OCI-LY1 (cell line): ENCODE measurements at regions not wholly inside any gene's neighbourhood (a gene's known extent, or its start where the extent isn't known, plus 50 kb on each side); places are given as distances from the start of the nearest gene placed in this dataset.
A peak's percentile ranks its signal among the peaks of the same experiment; 100 is the strongest.

ENCODE experiments used
- H2AFZ ChIP-seq: fragments of 200-600 bp; sonication (generic), shearing (Covaris generic); 2 replicates; pipeline ENCODE4 v1.6.0; 2014; ENCODE audit warnings: antibody characterized with exemption, mild to moderate bottlenecking, low read length
- H3F3A ChIP-seq: fragments of 200-600 bp; sonication (generic), shearing (Covaris generic); 2 replicates; pipeline ENCODE4 v1.6.0; 2014; ENCODE audit warnings: mild to moderate bottlenecking, antibody characterized with exemption, low read length, moderate library complexity; ENCODE audit not compliant: insufficient read depth
- H3K27ac ChIP-seq: fragments of 200-600 bp; sonication (generic); 2 replicates; pipeline ENCODE4 v1.5.1; 2014; ENCODE audit warnings: low read length, mixed run types, mild to moderate bottlenecking, low read depth; ENCODE audit not compliant: poor library complexity, severe bottlenecking
- H3K27me3 ChIP-seq: fragments of 200-600 bp; sonication (generic); 2 replicates; pipeline ENCODE4 v1.6.0; 2014; ENCODE audit warnings: antibody characterized with exemption, mild to moderate bottlenecking, low read length, moderate library complexity; ENCODE audit not compliant: insufficient read depth
- H3K36me3 ChIP-seq: fragments of 200-600 bp; sonication (generic); 2 replicates; pipeline ENCODE4 v1.6.1; 2014; ENCODE audit warnings: mild to moderate bottlenecking, antibody characterized with exemption, low read length, moderate library complexity, mixed read lengths; ENCODE audit not compliant: insufficient read depth
- H3K4me1 ChIP-seq: fragments of 200-600 bp; sonication (generic); 2 replicates; pipeline ENCODE4 v1.5.1; 2014; ENCODE audit warnings: mild to moderate bottlenecking, low read length, moderate library complexity; ENCODE audit not compliant: insufficient read depth, severe bottlenecking
- H3K4me2 ChIP-seq: fragments of 200-600 bp; sonication (generic), shearing (Covaris generic); 2 replicates; pipeline ENCODE4 v1.6.1; 2014; ENCODE audit warnings: low read length
- H3K4me3 ChIP-seq: fragments of 200-600 bp; sonication (generic); 2 replicates; pipeline ENCODE4 v1.5.1; 2014; ENCODE audit warnings: low read length, low read depth, mild to moderate bottlenecking, mixed read lengths; ENCODE audit not compliant: poor library complexity, severe bottlenecking
- H3K79me2 ChIP-seq: fragments of 200-600 bp; shearing (Covaris generic); 2 replicates; pipeline ENCODE4 v1.6.1; 2016; ENCODE audit warnings: mixed run types, low read length, mixed read lengths; ENCODE audit not compliant: insufficient read depth
- H3K9ac ChIP-seq: fragments of 200-600 bp; sonication (generic), shearing (Covaris generic); 2 replicates; pipeline ENCODE4 v1.6.1; 2014; ENCODE audit warnings: mild to moderate bottlenecking, low read length, mixed read lengths
- H3K9me2 ChIP-seq: fragments of 200-600 bp; sonication (generic), shearing (Covaris generic); 2 replicates; pipeline ENCODE4 v1.6.1; 2014; ENCODE audit warnings: low read depth, mild to moderate bottlenecking, low read length, mixed read lengths
- H3K9me3 ChIP-seq: fragments of 200-600 bp; shearing (Covaris generic); 2 replicates; pipeline ENCODE4 v1.6.1; 2014; ENCODE audit warnings: low read length, mixed read lengths
- H4K20me1 ChIP-seq: fragments of 200-600 bp; sonication (generic), shearing (Covaris generic); 2 replicates; pipeline ENCODE4 v1.6.0; 2016; ENCODE audit warnings: mild to moderate bottlenecking, low read length; ENCODE audit not compliant: insufficient read depth
- EZH2 ChIP-seq: fragments of 200-600 bp; sonication (generic), shearing (Covaris generic); IDR thresholded peaks from 2 replicates; pipeline ENCODE4 v1.8.0; 2017; ENCODE audit warnings: borderline replicate concordance, mixed run types, mild to moderate bottlenecking, antibody characterized with exemption, low read length, moderate library complexity, mixed read lengths
- TF ChIP-seq, protein P1 (sequence below): fragments of 200-600 bp; sonication (generic), shearing (Covaris generic); IDR thresholded peaks from 2 replicates; pipeline ENCODE4 v1.5.1; 2017; ENCODE audit warnings: mild to moderate bottlenecking, antibody characterized with exemption, low read length, moderate library complexity, mixed read lengths

DNA sequence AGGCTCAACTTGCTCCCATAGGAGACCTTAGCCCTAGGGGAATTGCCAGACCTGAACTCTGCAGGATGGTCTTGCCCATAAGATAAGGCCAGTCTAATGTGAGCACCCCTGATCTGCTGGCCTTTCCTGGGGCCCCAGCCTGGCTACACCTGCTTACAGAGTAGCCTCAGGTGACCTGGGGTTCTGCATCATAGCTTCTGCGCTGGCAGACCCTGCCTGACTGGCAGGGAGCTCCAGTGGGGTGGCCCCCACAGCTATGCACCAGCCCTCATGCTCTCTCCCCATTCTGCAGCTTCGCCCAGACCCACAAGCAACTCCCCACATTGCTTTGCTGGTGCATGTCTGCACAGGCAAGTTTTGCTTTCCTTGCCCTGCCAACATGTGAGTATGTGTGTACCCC, 371.3 kb upstream of the CLEC14A start:
- no peak overlapping the region for H3K4me3 ChIP-seq
- H3K27me3 ChIP-seq = no peaks in the 10 kb centered on the region
- no peaks in the 10 kb centered on the region for H3K9me2 ChIP-seq
- TF ChIP-seq EZH2 = no peak
- TF ChIP-seq, protein P1, sequence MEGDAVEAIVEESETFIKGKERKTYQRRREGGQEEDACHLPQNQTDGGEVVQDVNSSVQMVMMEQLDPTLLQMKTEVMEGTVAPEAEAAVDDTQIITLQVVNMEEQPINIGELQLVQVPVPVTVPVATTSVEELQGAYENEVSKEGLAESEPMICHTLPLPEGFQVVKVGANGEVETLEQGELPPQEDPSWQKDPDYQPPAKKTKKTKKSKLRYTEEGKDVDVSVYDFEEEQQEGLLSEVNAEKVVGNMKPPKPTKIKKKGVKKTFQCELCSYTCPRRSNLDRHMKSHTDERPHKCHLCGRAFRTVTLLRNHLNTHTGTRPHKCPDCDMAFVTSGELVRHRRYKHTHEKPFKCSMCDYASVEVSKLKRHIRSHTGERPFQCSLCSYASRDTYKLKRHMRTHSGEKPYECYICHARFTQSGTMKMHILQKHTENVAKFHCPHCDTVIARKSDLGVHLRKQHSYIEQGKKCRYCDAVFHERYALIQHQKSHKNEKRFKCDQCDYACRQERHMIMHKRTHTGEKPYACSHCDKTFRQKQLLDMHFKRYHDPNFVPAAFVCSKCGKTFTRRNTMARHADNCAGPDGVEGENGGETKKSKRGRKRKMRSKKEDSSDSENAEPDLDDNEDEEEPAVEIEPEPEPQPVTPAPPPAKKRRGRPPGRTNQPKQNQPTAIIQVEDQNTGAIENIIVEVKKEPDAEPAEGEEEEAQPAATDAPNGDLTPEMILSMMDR = no peak
- H4K20me1 ChIP-seq = no peaks in the 10 kb centered on the region
- no peaks in the 10 kb centered on the region for H3K9me3 ChIP-seq
- H3K4me2 ChIP-seq = no peak overlapping the region
- no peaks in the 10 kb centered on the region for H3K79me2 ChIP-seq
- H3F3A ChIP-seq = no peaks in the 10 kb centered on the region
- H2AFZ ChIP-seq = no peak overlapping the region
- no peaks in the 10 kb centered on the region for H3K4me1 ChIP-seq
- H3K9ac ChIP-seq = no peak overlapping the region
- H3K36me3 ChIP-seq = no peaks in the 10 kb centered on the region
- H3K27ac ChIP-seq = no peak overlapping the region

DNA sequence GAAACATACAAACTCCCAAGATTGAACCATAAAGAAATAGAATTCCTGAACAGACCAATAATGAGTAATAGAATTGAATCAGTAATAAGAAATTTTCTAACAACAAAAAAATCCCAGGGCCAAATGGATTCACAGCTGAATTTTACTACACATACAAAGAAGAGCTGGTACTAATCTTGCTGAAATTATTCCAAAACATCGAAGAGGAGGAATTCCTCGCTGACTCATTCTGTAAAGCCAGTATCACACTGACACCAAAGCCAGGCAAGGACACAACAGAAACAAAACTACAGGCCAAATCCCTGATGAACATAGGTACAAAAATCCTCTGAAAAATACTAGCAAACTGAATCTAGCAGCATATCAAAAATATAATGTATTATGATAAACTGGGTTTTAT, 367.8 kb upstream of the CLEC14A start:
- no peak overlapping the region for H3K9ac ChIP-seq
- no peaks in the 10 kb centered on the region for H3K9me3 ChIP-seq
- no peaks in the 10 kb centered on the region for H3F3A ChIP-seq
- no peaks in the 10 kb centered on the region for H3K36me3 ChIP-seq
- no peaks in the 10 kb centered on the region for H3K27me3 ChIP-seq
- TF ChIP-seq, protein P1 = no peak
- H3K79me2 ChIP-seq = no peaks in the 10 kb centered on the region
- no peak overlapping the region for H2AFZ ChIP-seq
- no peak overlapping the region for H3K27ac ChIP-seq
- no peak overlapping the region for H3K4me2 ChIP-seq
- no peak overlapping the region for H3K4me3 ChIP-seq
- H4K20me1 ChIP-seq = no peaks in the 10 kb centered on the region
- no peaks in the 10 kb centered on the region for H3K4me1 ChIP-seq
- no peaks in the 10 kb centered on the region for H3K9me2 ChIP-seq

DNA sequence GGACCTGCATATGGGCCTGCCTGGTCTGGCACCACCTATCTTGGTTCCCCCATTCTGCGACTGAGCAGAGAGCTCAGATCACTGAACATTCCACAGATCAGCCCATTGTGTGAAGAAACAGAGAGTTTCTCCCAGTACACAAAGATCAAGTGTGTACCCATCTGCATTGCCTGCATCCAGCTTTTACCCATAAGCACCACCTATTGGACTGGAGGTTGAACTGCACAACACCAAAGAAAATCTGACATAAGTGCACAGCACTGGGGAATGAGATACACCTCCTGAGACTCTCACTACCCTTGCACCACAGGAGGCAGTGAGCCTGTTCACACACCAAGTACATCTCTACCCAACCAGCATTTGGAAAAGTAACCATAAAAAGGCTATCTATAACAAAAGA, 362.6 kb upstream of the CLEC14A start:
- H3F3A ChIP-seq = no peaks in the 10 kb centered on the region
- no peaks in the 10 kb centered on the region for H3K27me3 ChIP-seq
- H3K27ac ChIP-seq = no peak overlapping the region
- H3K4me2 ChIP-seq = no peak overlapping the region
- TF ChIP-seq, protein P1 = peak; percentile 56
- no peak for TF ChIP-seq EZH2
- H3K36me3 ChIP-seq = no peaks in the 10 kb centered on the region
- H3K9me3 ChIP-seq = no peaks in the 10 kb centered on the region
- no peaks in the 10 kb centered on the region for H4K20me1 ChIP-seq
- no peaks in the 10 kb centered on the region for H3K9me2 ChIP-seq
- H2AFZ ChIP-seq = no peak overlapping the region
- H3K79me2 ChIP-seq = no peaks in the 10 kb centered on the region
- H3K4me3 ChIP-seq = no peak overlapping the region
- no peaks in the 10 kb centered on the region for H3K4me1 ChIP-seq
- no peak overlapping the region for H3K9ac ChIP-seq
